HG02588 (cell line): ENCODE measurements at regions not wholly inside any gene's neighbourhood (a gene's known extent, or its start where the extent isn't known, plus 50 kb on each side); places are given as distances from the start of the nearest gene placed in this dataset.

ENCODE experiments used
- ATAC-seq: cut with Tn5 transposase; IDR thresholded peaks from one replicate; pipeline ENCODE4 v1.9.1; 2021; ENCODE audit warnings: mild to moderate bottlenecking, moderate library complexity; ENCODE audit not compliant: unreplicated experiment

GRCh38 chr5:68161156-68161555 lies 54.4 kb upstream of the PIK3R1 start:
- ATAC-seq = no peak

DNA sequence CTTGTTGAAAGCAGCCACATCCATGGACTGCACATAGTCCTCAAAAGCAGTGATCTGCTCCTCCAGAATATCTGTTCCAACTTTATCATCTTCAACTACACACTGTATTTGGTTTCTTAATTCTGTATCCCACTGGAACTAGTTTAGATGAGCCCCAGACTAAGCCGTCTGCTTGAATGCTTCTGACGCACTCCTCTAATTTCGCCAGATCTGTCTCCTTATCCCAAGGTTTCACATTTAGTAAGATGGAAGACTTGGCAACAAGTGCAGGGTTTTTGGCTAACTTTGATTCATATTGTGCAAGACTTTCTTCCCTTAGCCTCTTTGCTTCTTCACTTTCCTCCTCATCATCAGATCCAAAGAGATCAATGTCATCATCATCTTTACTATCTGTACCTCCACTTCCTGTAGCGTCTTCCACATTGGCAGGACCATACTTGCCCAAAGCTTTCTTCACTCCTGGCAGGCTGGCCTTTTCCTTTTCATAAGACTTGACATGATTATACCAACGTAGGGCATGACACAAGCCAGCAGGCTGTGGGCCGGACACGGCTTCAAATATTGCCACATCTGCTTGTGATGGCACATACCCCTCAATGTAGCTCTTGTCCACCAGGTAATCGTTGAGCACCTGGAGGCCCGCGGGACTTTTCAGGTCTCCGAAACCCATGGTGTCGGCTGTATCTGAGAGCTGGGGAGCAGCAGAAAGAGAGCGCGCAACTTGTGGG lies 56.2 kb upstream of the PIK3R1 start:
- no peak for ATAC-seq

GRCh38 chr5:68155940-68156339 lies 59.6 kb upstream of the PIK3R1 start:
- ATAC-seq = no peak

DNA sequence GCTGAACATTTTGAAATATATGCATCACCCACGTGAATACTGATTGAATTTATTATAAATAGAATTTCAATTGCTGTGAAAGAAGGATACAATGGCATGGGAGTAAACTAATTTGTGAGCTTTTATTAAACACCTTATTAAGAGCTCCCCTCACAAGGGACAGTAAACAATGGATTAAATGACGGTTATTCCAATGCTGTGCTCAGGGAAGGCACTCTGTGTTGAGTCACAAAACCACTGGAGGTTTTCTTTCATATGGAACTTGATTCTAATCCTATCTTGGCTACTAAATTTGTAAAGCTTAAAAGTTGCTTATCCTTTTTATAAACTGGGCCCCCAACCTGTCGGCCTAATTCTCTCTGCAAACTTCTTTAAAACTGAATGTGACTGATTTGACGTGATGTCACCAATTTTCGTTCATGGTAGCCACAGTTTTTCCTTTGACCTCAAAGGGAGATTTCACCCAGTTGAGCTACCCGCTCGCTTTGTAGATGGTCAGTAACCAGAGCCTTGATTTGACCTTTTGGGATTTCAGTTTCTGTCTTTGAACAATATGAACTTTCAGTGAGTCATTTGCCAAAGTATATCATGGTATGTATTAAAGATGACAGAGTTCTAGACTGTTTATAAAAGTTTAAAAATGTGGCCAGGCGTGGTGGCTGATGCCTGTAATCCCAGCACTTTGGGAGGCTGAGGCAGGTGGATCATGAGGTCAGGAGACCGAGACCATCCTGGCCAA lies 61.3 kb upstream of the PIK3R1 start:
- ATAC-seq = no peak

GRCh38 chr5:68151812-68152211 lies 63.7 kb upstream of the PIK3R1 start:
- ATAC-seq = no peak

GRCh38 chr5:68149189-68149588 lies 66.4 kb upstream of the PIK3R1 start:
- no peak for ATAC-seq

DNA sequence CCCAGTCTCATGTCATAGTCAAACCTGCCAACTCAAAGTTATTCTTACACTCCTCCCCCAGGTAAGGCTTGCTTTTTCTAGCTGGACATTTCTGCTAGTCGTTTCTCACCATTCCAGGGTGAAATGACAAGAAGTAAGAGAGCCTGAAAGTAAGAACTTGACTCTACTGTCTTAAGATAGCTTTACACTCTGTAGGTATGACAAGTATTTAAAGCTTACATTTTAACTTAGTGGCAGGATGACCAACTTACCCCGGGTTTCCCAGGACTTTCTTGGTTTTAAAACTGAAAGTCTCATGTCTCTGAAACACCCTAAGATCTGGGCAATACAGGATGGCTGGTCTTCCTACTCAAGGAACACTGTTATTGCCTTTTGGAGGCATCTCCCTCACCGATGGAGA lies 67.5 kb upstream of the PIK3R1 start:
- ATAC-seq = peak; percentile 66

GRCh38 chr5:68147659-68148058 lies 67.9 kb upstream of the PIK3R1 start:
- no peak for ATAC-seq

DNA sequence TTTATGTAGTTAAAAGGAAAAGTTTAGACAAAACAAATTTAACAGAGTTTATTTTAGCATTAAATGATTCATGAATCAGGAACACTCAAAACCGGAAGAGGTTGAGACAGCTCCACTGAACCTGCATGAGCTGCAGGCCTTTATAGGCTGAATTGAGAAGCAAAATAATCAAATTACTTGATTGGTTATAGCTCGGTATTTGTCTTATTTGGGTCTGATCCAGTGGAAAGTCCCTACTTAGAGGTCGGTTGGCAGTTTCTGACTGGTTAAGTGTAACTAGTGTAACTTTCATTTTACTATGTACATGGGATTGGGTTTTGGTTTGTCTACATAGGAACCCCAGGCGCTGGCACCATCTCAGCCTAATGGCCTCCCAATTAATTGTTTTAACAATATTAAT lies 74.1 kb upstream of the PIK3R1 start:
- peak; percentile 41 for ATAC-seq

DNA sequence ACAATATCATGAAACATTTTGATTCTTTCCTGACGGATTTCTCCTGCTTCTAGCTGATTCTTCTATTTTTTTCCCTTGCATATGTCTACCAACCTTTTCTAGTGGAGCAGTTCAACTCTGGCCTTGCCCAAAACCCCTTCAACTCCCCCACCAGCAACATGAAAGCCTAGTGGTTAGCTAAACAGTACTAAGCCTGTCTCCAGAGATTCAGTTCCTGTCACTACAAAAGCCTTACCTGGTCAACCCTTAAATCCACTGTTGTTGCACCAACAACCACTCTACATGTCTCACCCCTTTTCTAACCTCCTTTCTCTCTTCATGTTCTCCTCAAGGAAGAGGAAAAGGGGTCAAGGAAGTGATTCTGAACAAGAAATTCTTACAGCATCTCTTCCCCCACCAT lies 74.8 kb upstream of the PIK3R1 start:
- ATAC-seq = peak; percentile 53

DNA sequence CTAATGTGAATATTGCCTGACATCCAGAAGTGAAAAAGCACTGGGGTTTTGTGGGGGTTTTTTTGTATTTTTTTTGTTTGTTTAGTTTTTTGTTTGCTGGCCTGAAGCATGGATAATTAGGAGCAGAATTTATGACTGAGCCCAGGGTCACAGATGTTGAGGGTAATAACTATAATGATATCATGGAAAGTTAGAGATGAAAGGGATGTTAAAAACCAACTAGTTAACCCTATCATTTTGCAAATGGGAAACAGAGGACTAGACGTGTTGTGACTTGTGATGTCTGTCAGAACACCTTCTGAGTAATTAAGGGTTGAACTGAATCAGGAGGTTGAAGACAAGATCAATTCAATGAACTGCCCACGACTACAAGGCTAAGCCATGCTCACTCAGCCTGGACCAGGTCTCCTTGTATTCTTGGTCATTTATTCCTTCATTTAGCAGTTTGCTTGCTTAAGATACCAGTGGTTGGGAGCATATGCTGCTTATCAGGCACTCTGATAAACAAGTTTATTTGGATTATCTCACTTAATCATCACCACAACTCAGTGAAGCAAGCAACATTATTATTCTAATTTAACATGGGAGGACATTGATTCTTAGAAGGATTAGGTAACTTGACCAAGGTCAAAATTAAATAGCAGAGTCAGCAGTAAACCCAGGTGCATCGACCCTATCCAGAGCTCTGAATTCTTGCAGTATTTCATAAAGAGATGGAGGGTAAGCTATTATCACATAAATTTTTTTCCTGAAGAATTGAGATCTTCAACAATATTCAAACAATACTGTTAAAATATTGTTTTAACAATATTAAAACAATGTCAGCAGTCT lies 75.7 kb upstream of the PIK3R1 start:
- ATAC-seq = peak; percentile 32

DNA sequence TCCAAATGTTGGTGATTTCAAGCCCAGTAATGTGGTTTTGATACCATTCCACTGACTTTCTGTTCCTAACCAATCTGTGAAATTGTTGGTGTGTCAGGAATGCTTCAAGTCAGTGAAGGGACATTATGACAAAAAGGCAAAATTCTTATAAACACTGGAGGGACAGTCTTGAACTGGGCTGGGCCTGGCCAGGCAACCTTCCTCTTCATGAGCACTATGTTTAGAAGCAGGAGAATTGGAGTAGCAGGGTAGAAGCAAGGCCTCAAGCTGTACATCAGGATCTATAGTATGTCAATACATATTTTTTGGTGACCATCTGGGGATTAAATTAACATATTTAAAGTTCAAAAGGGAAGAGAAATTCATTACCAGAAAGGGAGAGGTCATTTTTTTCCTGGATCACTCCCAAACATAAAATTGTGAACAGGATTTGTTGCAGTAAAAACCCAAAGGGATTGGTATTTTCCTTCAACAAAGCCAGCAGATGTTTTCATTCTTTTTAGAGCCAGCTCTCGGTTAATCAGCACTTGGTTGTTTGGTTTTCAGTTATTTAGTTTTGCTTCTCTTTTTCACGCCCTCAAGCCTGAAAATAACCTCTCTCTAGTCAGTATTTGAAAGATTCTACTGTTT lies 77.9 kb upstream of the PIK3R1 start:
- ATAC-seq = no peak

- ATAC-seq = no peak
Measured at GRCh38 chr5:68134669-68135313, 80.8 kb upstream of the PIK3R1 start.

DNA sequence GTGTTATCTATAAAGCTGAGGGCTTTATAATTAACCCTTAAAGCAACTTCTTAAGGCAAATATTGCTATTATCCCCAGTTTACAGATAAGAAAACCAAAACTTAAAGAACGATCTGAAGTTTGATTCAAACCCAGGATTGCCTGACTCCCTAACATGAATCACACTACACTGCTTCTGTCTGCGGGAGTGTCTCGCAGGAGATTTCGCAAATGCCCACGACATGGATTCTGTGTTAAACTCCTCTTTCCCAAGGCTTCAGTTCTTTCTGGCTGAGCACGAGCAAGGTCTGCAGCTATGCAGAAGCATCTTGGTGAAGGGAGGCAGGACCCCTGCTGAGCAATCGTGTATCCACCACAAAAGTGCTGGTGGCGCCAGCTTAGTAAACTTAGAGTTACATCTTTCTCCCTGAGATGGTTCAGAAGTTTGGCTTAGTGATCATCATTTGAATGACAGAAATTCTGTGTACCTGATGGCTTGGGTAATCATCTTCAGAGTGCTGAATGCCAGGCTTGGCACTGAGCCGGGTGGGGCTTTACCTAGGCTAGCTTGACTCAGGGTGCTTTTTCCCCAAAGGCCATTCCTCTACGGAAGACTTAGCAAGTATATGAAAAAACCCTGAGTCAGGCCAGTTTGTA lies 81.4 kb upstream of the PIK3R1 start:
- no peak for ATAC-seq

DNA sequence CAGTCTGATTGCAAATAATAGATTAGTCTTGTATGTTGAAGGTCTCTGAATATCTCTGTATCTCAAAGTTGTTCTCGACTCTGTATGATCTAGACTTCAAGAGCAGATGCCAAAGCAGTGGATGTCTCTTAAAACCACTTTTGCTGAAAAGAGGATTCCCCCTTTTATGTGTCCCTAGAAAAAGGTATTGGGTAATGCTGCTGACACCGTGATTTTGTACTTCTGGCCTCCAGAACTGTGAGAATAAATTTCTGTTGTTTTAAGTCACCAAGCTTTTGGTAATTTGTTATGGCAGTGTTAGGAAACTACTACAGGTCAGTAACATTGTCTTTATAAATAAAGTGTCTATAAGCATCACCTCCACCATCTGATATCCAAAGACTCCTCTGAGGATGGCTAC lies 85.3 kb upstream of the PIK3R1 start:
- ATAC-seq = no peak

- ATAC-seq = no peak
Measured at GRCh38 chr5:68129364-68129763, 86.2 kb upstream of the PIK3R1 start.

GRCh38 chr5:68126886-68127285 lies 88.7 kb upstream of the PIK3R1 start:
- no peak for ATAC-seq

- no peak for ATAC-seq
Measured at GRCh38 chr5:68122439-68123328, 92.9 kb upstream of the PIK3R1 start.

DNA sequence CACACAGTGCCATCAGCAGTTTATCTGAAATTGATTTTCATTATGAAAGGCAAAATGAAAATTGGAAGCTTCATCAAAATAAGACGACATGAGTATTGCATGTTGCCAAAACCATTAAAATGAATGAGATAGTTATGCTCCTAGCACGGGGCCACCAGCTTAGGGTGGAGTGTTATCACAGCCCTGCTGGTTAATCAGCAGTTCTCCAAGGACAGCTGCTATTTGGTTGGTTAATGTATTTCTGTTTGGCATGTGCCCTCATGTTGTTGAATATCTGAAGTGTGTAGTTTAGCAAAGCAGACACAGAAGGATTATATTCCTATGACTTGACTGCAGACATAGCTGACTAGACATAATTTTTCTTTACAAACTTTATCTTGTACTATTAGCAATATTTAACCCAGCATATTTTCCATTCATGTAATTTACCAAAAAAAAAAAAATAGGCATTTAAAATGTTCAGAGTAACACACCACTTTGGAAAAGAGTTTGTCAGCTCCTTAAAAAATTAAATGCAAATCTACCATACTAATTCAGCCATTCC lies 98.6 kb upstream of the PIK3R1 start:
- no peak for ATAC-seq
